K562 (cell line): ENCODE measurements at regions not wholly inside any gene's neighbourhood (a gene's known extent, or its start where the extent isn't known, plus 50 kb on each side); places are given as distances from the start of the nearest gene placed in this dataset.
A peak's percentile ranks its signal among the peaks of the same experiment; 100 is the strongest.

Source experiments
- BRD4 ChIP-seq: fragments of 200-600 bp; sonication (generic); IDR thresholded peaks from 2 replicates; pipeline ENCODE4 v1.6.1; 2017; ENCODE audit warnings: inconsistent platforms
- CLOCK ChIP-seq: fragments of 250-450 bp; sonication (Bioruptor Pico); IDR thresholded peaks from 2 replicates; pipeline ENCODE4 v1.4.0; 2020; ENCODE audit warnings: mild to moderate bottlenecking, moderate library complexity, borderline replicate concordance
- CREM ChIP-seq: IDR thresholded peaks from 2 replicates; pipeline ENCODE4 v1.6.1; 2014; ENCODE audit warnings: antibody characterized with exemption, low read depth
- ETV5 ChIP-seq: sonication (generic); formaldehyde crosslinking; IDR thresholded peaks from 2 replicates; pipeline ENCODE4 v1.4.0; 2020; ENCODE audit warnings: low read depth, mild to moderate bottlenecking, missing genetic modification reagents
- FOXA1 ChIP-seq: fragments of 450-650 bp; IDR thresholded peaks from 2 replicates; pipeline ENCODE4 v1.6.1; 2016; ENCODE audit warnings: mild to moderate bottlenecking, borderline replicate concordance
- HCFC1 ChIP-seq: IDR thresholded peaks from 2 replicates; pipeline ENCODE4 v1.6.1; 2012; ENCODE audit warnings: low read depth, low read length, improper control_type of control experiment
- MAFG ChIP-seq: fragments of 450-650 bp; conservative IDR thresholded peaks from 2 replicates; pipeline ENCODE4 v1.6.1; 2016; ENCODE audit warnings: missing genetic modification characterization, missing compliant biosample characterization
- MED1 ChIP-seq: sonication (generic); formaldehyde crosslinking; IDR thresholded peaks from 2 replicates; pipeline ENCODE4 v1.8.1; 2023; ENCODE audit warnings: missing genetic modification reagents, borderline replicate concordance
- MXD1 ChIP-seq: fragments of 250-450 bp; sonication (Bioruptor Pico); IDR thresholded peaks from 2 replicates; pipeline ENCODE4 v1.8.0; 2021; ENCODE audit warnings: borderline replicate concordance, mild to moderate bottlenecking, moderate library complexity; ENCODE audit not compliant: poor library complexity, severe bottlenecking
- NFATC3 ChIP-seq: fragments of 450-650 bp; IDR thresholded peaks from 2 replicates; pipeline ENCODE4 v1.6.1; 2017; ENCODE audit warnings: mild to moderate bottlenecking
- NFRKB ChIP-seq: fragments of 450-650 bp; IDR thresholded peaks from 2 replicates; pipeline ENCODE4 v1.6.1; 2016; ENCODE audit warnings: low read depth
- NFYB ChIP-seq: IDR thresholded peaks from 2 replicates; pipeline ENCODE4 v1.6.1; 2011; ENCODE audit warnings: mild to moderate bottlenecking, moderate library complexity; ENCODE audit not compliant: insufficient read length; ENCODE audit errors: extremely low read depth
- NR1H2 ChIP-seq: sonication (generic); formaldehyde crosslinking; IDR thresholded peaks from 2 replicates; pipeline ENCODE4 v1.4.0; 2020; ENCODE audit warnings: mild to moderate bottlenecking, missing genetic modification reagents
- RBM34 ChIP-seq: fragments of 200-400 bp; formaldehyde crosslinking; IDR thresholded peaks from 2 replicates; pipeline ENCODE4 v1.6.1; 2018; ENCODE audit warnings: low read length, borderline replicate concordance; ENCODE audit not compliant: insufficient read depth
- RHOXF2B ChIP-seq: fragments of 250-450 bp; sonication (Bioruptor Pico); conservative IDR thresholded peaks from 2 replicates; pipeline ENCODE4 v1.5.1; 2021
- RNF219 ChIP-seq: fragments of 250-450 bp; sonication (Bioruptor Pico); IDR thresholded peaks from 2 replicates; pipeline ENCODE4 v1.5.0; 2022; ENCODE audit warnings: mild to moderate bottlenecking
- SETDB1 ChIP-seq: IDR thresholded peaks from one replicate; pipeline ENCODE4 v1.6.1; 2012; ENCODE audit warnings: low read length, control low read depth, inconsistent platforms
- SP1 ChIP-seq: sonication (generic); formaldehyde crosslinking; IDR thresholded peaks from 2 replicates; pipeline ENCODE4 v1.8.1; 2022; ENCODE audit warnings: mild to moderate bottlenecking, missing genetic modification reagents
- SRSF3 ChIP-seq: fragments of 200-400 bp; formaldehyde crosslinking; IDR thresholded peaks from 2 replicates; pipeline ENCODE4 v1.6.1; 2016; ENCODE audit warnings: mild to moderate bottlenecking, low read length, moderate library complexity; ENCODE audit not compliant: insufficient read depth
- ZC3H11A ChIP-seq: IDR thresholded peaks from 2 replicates; pipeline ENCODE4 v1.6.1; 2012; ENCODE audit warnings: low read depth, low read length, improper control_type of control experiment
- ZNF175 ChIP-seq: fragments of 200-800 bp; sonication (Bioruptor generic); IDR thresholded peaks from 2 replicates; pipeline ENCODE4 v1.6.1; 2016; ENCODE audit warnings: low read depth, mild to moderate bottlenecking, missing genetic modification characterization, missing compliant biosample characterization
- ZNF449 ChIP-seq: fragments of 250-450 bp; sonication (Bioruptor Pico); IDR thresholded peaks from 2 replicates; pipeline ENCODE4 v1.8.0; 2022; ENCODE audit warnings: moderate library complexity, mild to moderate bottlenecking, inconsistent platforms
- ZNF507 ChIP-seq: conservative IDR thresholded peaks from 2 replicates; pipeline ENCODE4 v1.6.1; 2017; ENCODE audit warnings: missing genetic modification characterization, missing compliant biosample characterization
- ZNF589 ChIP-seq: fragments of 200-800 bp; sonication (Bioruptor generic); IDR thresholded peaks from 2 replicates; pipeline ENCODE4 v1.6.1; 2016; ENCODE audit warnings: low read depth, missing genetic modification characterization, missing compliant biosample characterization

- no peak for TF ChIP-seq NFYB
- TF ChIP-seq NR1H2 (CRISPR knock-in tag) = no peak
- 0 out of 2 replicates have a peak, but pooled peaks have one; percentile 14 for TF ChIP-seq ZNF175 (CRISPR knock-in tag)
- TF ChIP-seq CLOCK = no peak
- no peak for TF ChIP-seq RNF219
- TF ChIP-seq RBM34 = no peak
- TF ChIP-seq MED1 (CRISPR knock-in tag) = no peak
- TF ChIP-seq ZNF589 (CRISPR knock-in tag) = no peak
- TF ChIP-seq ZNF449 (CRISPR knock-in tag) = no peak
- TF ChIP-seq RHOXF2B (CRISPR knock-in tag) = no peak
- TF ChIP-seq NFRKB = peak; percentile 87; the same call in 1 of the 2 replicates
- no peak for TF ChIP-seq BRD4
- peak; percentile 35; the same call in 1 of the 2 replicates for TF ChIP-seq CREM
- TF ChIP-seq NFATC3 = no peak
- no peak for TF ChIP-seq ZC3H11A
- peak; percentile 79; the same call in 1 of the 2 replicates for TF ChIP-seq SRSF3
- TF ChIP-seq SETDB1 = no peak
- no peak for TF ChIP-seq SP1
- no peak for TF ChIP-seq MXD1 (CRISPR knock-in tag)
- TF ChIP-seq FOXA1 = no peak
- no peak for TF ChIP-seq ZNF507 (tag)
- TF ChIP-seq MAFG (tag) = no peak
- TF ChIP-seq ETV5 (CRISPR knock-in tag) = no peak
- no peak for TF ChIP-seq HCFC1
Measured at GRCh38 chr1:65067491-65068201, 80.4 kb upstream of the AK4 start (continued).
